ENCODE measurements at regions not wholly inside any gene's neighbourhood (a gene's known extent, or its start where the extent isn't known, plus 50 kb on each side); places are given as distances from the start of the nearest gene placed in this dataset.

DNA sequence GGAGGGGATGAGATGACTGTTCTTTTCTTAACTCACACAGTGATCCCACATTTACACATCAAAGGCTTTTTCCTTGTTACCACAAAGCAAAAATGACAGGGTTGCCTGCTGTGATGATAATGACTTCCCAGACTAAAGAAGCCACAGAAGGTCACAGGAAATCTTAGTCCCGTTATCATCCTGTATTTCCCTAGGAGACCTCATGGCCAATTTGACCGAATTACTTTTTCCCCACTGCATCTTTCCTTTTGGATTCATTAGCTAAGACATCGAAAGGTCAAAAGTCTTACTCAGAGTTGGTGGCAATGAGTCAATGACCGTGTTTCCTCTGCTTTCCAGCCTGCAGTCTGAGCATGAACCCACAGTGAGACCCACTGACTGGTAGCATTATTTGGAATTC lies 130.1 kb upstream of the INHBA start:
- peak; percentile 89 for DNase-seq (ENCODE audit: low read depth)

DNA sequence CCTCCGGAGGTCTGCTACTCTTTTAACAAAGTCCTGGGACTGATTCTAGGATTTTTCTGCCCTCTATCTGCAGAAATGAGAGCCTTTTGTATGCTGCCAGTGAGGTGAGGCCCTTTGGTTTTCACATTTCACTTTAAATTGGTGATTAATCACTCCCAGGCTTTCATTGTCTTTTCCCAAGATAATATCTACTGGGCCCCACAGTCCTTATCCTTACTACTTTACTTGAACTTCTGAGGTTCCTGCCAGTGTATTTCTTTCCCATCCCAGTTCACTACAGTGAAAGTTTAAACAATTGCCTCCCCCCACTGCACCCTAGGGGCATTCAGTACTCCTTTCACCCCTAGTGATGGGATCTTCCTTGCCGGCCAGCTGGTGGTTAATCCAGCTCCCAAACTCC lies 127.4 kb upstream of the INHBA start:
- peak; percentile 72 for DNase-seq (ENCODE audit: low read depth)

DNA sequence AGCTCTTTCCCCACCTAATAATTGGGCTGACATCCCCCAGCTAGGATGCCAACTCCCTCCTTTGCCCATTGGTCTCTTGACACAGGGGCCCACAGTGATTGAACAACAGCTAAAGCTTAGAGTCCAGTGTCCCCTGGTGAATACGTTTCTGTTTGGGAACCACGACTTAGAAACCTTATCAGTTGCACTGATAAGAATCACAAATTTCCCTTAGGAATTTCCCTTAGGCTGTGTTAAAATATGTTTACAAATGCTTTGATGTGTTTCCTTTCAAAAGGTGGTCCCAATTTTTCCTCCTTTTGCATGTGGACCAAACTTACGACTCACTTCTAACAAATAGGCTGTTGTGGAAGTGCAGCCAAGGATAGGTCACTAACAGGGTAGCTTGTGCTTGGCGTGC lies 126.0 kb upstream of the INHBA start:
- peak; percentile 54 for DNase-seq (ENCODE audit: low read depth)

DNA sequence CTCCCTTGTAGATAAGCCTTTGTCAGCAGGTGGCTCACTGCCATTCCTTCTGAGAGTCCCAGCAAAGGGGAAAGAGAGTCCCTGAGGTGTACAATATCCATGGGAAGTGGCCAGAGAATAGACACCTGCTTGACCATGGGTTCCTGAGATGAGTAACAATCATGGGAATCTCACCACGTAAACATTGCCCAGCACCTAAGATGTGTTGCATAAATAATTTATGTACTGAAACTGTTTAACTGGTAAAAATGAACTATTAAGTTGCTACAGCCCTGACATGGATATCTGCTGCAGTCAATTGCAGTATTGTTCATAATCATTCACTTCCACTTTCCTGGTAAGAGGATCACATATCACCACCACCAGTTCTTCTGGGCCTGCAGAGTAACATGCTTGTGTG lies 123.8 kb upstream of the INHBA start:
- DNase-seq (ENCODE audit: low read depth), result peak; percentile 20

DNA sequence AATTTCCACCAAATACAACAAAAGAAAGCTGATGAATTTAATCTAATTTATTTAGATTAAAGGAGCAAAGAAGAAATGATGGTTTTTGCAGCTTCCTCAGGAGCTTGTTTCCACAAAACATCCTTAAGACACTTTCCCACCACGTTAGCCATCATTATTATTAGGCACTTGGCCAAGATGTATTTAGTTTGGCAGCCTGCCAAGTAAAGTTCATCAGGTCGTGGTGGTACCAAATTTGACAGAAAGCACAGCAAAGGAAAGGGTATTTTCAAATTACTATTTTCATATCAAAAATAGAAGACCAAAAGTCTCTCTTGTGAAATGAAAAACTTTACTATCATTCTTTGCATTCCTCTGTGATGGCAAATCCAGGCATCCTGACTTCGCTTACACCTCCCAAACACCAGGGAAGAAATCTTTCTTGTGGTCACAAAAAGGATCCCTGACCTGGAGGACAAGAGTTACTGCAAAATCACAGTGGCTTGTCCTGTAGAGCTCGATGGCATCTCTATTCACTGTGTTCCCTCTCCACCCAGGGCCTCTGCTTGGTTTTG lies 123.1 kb upstream of the INHBA start:
- DNase-seq (ENCODE audit: low read depth), result peak; percentile 67

GRCh38 chr7:41824284-41824683 lies 121.4 kb upstream of the INHBA start:
- DNase-seq (ENCODE audit: low read depth), result peak; percentile 28

- DNase-seq (ENCODE audit: low read depth), result no peak
Observed at GRCh38 chr7:41822259-41822817, 119.4 kb upstream of the INHBA start.

GRCh38 chr7:41821521-41822213 lies 118.8 kb upstream of the INHBA start:
- no peak for DNase-seq (ENCODE audit: low read depth)

- DNase-seq (ENCODE audit: low read depth), result no peak
Observed at GRCh38 chr7:41820111-41820671, 117.3 kb upstream of the INHBA start.

GRCh38 chr7:41819645-41820044 lies 116.8 kb upstream of the INHBA start:
- DNase-seq (ENCODE audit: low read depth), result no peak

- no peak for DNase-seq (ENCODE audit: low read depth)
Observed at GRCh38 chr7:41818765-41819398, 116.0 kb upstream of the INHBA start.

GRCh38 chr7:41817386-41817785 lies 114.5 kb upstream of the INHBA start:
- peak; percentile 94 for DNase-seq (ENCODE audit: low read depth)

- peak; percentile 72 for DNase-seq (ENCODE audit: low read depth)
Observed at GRCh38 chr7:41816111-41816510, 113.2 kb upstream of the INHBA start.

DNA sequence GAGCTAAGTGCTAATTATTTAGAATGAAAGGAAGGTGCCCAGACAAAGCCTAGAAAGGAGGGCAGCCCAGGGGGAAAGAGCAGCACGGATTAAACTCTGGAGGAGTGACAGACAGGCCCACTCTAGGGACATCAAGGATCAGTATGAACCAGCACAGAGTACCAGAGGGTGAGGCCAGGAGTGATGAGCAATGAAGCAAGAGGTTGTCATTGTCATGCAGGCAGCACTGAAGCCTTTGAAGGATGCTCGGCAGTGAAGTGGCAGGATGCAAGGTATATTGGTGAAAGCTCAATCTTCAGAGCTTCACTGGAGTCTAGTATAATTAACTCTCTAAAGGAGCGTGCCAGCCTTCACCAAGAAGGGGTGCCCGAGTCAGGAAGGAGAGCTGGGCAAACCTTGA lies 112.0 kb upstream of the INHBA start:
- DNase-seq (ENCODE audit: low read depth), result no peak

- DNase-seq (ENCODE audit: low read depth), result no peak
Observed at GRCh38 chr7:41813286-41813685, 110.4 kb upstream of the INHBA start.

GRCh38 chr7:41811941-41812340 lies 109.1 kb upstream of the INHBA start:
- DNase-seq (ENCODE audit: low read depth), result no peak

DNA sequence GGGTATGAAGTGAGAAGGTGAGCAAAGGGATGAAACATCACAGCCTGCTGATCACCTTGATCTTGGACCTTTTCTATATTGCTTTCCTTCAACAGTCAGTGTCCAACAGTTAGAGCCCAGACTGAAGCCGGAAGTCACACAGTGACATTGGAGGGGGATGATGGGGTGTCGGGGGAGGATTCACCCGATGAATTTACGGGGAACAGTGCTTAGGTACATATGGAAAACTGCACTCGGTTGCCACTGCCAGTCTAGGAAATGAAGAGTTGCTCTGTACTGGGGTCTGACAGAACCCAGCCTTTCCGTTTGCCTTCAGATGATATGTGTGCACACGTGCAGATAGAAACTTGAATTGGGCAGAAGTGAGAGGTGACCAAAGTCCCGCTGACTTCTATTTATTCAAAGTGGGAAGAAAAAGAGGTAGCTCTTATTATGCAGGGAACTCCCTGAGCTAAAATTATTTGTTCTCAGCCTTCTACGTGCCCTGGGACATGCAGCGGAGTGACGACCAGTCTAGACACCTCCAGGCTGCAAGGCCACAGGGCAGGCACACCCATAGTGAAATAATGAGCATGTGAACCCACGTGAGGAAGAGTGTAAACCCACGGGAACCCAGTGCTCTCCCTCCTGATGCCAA lies 107.2 kb upstream of the INHBA start:
- no peak for DNase-seq (ENCODE audit: low read depth)

DNA sequence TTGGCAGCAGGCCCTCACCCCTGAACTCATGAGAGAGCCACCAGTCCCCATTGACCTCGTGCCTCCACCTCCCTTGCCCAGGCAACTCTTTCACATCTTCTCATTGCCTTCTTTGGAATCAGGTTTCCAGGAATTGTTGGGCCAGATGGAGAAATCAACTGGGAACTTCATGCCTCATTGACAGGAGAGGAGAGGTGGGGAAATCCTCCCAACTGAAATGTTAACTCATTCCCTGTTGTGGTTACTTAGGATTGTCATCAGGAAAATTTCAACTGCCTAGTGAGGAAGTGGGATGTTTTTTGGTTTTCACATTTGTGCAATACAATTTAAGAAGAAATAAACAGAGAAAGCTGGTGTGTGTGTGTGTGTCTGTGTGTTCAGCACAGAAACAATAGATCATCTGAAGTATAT lies 106.6 kb upstream of the INHBA start:
- peak; percentile 51 for DNase-seq (ENCODE audit: low read depth)

- DNase-seq (ENCODE audit: low read depth), result no peak
Observed at GRCh38 chr7:41809116-41809515, 106.2 kb upstream of the INHBA start.

DNA sequence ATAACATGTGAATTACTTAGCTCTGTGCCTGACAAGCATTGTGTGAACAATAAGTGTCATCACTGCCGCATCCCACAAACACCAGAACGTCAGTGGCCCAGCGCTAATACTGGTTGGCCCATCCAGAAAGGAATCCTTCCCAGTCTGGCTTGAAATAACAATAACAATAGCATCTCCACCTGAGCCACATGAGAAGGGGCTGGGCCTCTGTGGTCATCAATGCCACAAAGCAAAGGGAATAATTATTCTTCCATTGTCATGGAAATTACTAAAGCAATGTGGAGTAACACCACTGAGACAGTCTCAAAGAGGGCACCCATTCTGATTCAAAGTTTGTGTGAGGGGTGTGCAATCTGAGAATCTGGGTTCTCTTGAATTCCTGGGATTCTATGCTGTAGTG lies 105.7 kb upstream of the INHBA start:
- no peak for DNase-seq (ENCODE audit: low read depth)

DNA sequence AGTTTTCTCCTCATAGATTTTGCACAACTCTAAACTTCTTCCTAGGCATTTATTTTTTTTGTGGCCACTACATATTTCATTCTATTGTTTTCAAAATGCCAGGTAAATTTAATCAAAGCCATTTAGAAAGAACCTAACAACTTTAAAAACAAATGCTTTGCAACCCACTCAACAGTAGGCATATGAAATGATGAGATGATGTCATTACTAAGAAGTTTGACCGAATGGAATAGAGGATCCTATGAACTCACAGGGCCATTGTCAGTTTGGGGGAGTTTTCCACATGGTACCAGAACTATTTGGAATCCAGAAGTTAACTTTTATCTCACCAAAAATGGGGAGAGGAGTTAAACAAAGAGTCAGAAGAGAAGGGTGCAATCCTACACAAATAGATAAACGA lies 100.7 kb upstream of the INHBA start:
- no peak for DNase-seq (ENCODE audit: low read depth)

GRCh38 chr7:41796331-41796730 lies 93.4 kb upstream of the INHBA start:
- peak; percentile 40 for DNase-seq (ENCODE audit: low read depth)

All from M059J (cell line).